Neural progenitor cell (in vitro differentiated cells): ENCODE measurements at regions not wholly inside any gene's neighbourhood (a gene's known extent, or its start where the extent isn't known, plus 50 kb on each side); places are given as distances from the start of the nearest gene placed in this dataset.

Experiments
- DNase-seq: peaks from one replicate; pipeline ENCODE4 v3.0.0-alpha.2; 2016; ENCODE audit warnings: low spot score
- H2AFZ ChIP-seq: fragments of 200-600 bp; sonication (generic); replicated peaks from 2 replicates; pipeline ENCODE4 v1.6.1; 2016; ENCODE audit warnings: antibody characterized with exemption
- H3F3A ChIP-seq: fragments of 200-600 bp; sonication (generic); 2 replicates; pipeline ENCODE4 v1.6.1; 2016; ENCODE audit warnings: antibody characterized with exemption, low read depth
- H3K27ac ChIP-seq: fragments of 200-600 bp; sonication (generic); 2 replicates; pipeline ENCODE4 v1.5.1; 2016; ENCODE audit warnings: mild to moderate bottlenecking
- H3K27me3 ChIP-seq: fragments of 200-600 bp; sonication (generic); 2 replicates; pipeline ENCODE4 v1.6.1; 2016; ENCODE audit warnings: mild to moderate bottlenecking, moderate library complexity
- H3K36me3 ChIP-seq: fragments of 200-600 bp; sonication (generic); 2 replicates; pipeline ENCODE4 v1.5.1; 2016
- H3K4me1 ChIP-seq: fragments of 200-600 bp; sonication (generic); 2 replicates; pipeline ENCODE4 v1.6.1; 2016; ENCODE audit warnings: mixed run types
- H3K4me2 ChIP-seq: fragments of 200-600 bp; sonication (generic); 2 replicates; pipeline ENCODE4 v1.6.1; 2016
- H3K4me3 ChIP-seq: fragments of 200-600 bp; sonication (generic); 2 replicates; pipeline ENCODE4 v1.5.1; 2016
- H3K79me2 ChIP-seq: fragments of 200-600 bp; sonication (generic); 2 replicates; pipeline ENCODE4 v1.6.1; 2016; ENCODE audit warnings: low read depth
- H3K9ac ChIP-seq: fragments of 200-600 bp; sonication (generic); 2 replicates; pipeline ENCODE4 v1.6.1; 2016
- H3K9me3 ChIP-seq: fragments of 200-600 bp; sonication (generic); 2 replicates; pipeline ENCODE4 v1.5.1; 2016; ENCODE audit warnings: low read depth
- H4K20me1 ChIP-seq: fragments of 200-600 bp; sonication (generic); 2 replicates; pipeline ENCODE4 v1.6.1; 2016; ENCODE audit warnings: low read depth
- H3K27ac Mint-ChIP-seq: 3 replicates; pipeline ENCODE4 v1.8.0; 2021; ENCODE audit warnings: mixed read lengths
- H3K27me3 Mint-ChIP-seq: 2 replicates; pipeline ENCODE4 v1.8.0; 2022; ENCODE audit warnings: low read depth, mild to moderate bottlenecking, inconsistent platforms, moderate library complexity, mixed read lengths; ENCODE audit not compliant: insufficient read depth
- H3K36me3 Mint-ChIP-seq: 3 replicates; pipeline ENCODE4 v1.8.0; 2021; ENCODE audit warnings: mixed read lengths
- H3K4me1 Mint-ChIP-seq: 3 replicates; pipeline ENCODE4 v1.8.0; 2021; ENCODE audit warnings: mixed read lengths
- H3K4me3 Mint-ChIP-seq: 3 replicates; pipeline ENCODE4 v1.8.0; 2021; ENCODE audit warnings: mild to moderate bottlenecking, moderate library complexity, mixed read lengths
- H3K9me3 Mint-ChIP-seq: 3 replicates; pipeline ENCODE4 v1.8.0; 2020; ENCODE audit warnings: mixed read lengths
- CTCF ChIP-seq: fragments of 200-600 bp; sonication (generic); IDR thresholded peaks from 2 replicates; pipeline ENCODE4 v1.5.1; 2017; ENCODE audit warnings: antibody characterized with exemption, mild to moderate bottlenecking
- EZH2 ChIP-seq: fragments of 200-600 bp; sonication (generic); IDR thresholded peaks from 2 replicates; pipeline ENCODE4 v1.6.1; 2017; ENCODE audit warnings: antibody characterized with exemption, mild to moderate bottlenecking, moderate library complexity
- EZH2phosphoT487 ChIP-seq: fragments of 200-600 bp; sonication (generic); IDR thresholded peaks from 2 replicates; pipeline ENCODE4 v1.6.1; 2017; ENCODE audit warnings: antibody characterized with exemption

DNA sequence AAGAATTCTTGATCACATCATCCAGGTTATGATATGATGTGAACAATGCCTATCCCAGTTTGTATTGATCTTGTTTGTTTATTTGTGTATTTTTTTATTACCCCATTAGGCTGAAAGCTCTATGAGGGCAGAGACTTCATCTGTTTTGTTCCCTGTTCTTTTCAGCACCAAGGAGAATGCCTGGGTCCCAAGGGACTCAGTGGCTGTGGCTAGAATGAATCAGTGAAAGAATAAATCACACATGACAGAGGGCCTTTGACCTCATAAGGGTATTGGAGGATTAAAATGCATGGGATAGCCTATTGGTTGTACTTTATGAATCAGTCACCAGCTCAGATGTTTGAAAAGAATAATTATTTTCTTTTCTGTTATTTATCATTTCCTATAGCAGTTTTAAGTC lies 292.2 kb downstream of the GAS1 start:
- TF ChIP-seq EZH2 (no peak), EZH2phosphoT487 (no peak)
- H3K9me3 ChIP-seq = no peaks in the 10 kb centered on the region
- no peak overlapping the region for H3K27ac Mint-ChIP-seq
- peaks cover 2% of the 10 kb centered on the region for H3K27me3 Mint-ChIP-seq
- no peaks in the 10 kb centered on the region for H3F3A ChIP-seq
- no peak overlapping the region for H3K4me3 ChIP-seq
- H3K4me3 Mint-ChIP-seq = no peak overlapping the region
- no peak overlapping the region for H3K9ac ChIP-seq
- no peaks in the 10 kb centered on the region for H3K79me2 ChIP-seq
- peaks cover 4% of the 10 kb centered on the region for H3K9me3 Mint-ChIP-seq
- H3K27me3 ChIP-seq = no peaks in the 10 kb centered on the region
- no peaks in the 10 kb centered on the region for H3K36me3 ChIP-seq
- H3K27ac ChIP-seq = no peak overlapping the region
- no peaks in the 10 kb centered on the region for H3K36me3 Mint-ChIP-seq
- H3K4me1 Mint-ChIP-seq = no peaks in the 10 kb centered on the region
- H3K4me1 ChIP-seq = no peaks in the 10 kb centered on the region
- no peaks in the 10 kb centered on the region for H4K20me1 ChIP-seq
- H2AFZ ChIP-seq = no peak overlapping the region
- no peak overlapping the region for H3K4me2 ChIP-seq
- DNase-seq = no peak

DNA sequence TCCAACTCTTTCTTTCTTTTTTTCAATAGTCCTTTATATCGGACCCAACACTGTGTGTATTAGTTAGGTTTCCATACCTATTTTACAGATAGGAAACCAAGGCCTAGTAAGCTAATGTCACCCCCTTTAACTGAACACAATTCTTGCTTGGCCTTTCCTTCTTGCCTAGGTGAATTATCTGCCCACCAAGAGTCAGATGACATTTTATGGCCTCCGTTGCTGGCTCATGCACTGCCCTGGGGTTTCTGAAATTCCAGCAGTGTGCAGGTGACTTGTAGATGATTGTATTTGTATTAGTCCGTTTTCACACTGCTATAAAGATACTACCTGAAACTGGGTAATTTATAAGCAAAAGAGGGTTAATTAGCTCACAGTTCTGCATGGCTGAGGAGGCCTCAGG lies 293.8 kb downstream of the GAS1 start:
- no peak overlapping the region for H2AFZ ChIP-seq
- H3K27me3 Mint-ChIP-seq = no peaks in the 10 kb centered on the region
- H3K27me3 ChIP-seq = no peaks in the 10 kb centered on the region
- no peak overlapping the region for H3K4me3 ChIP-seq
- no peak for DNase-seq
- H3K27ac ChIP-seq = no peak overlapping the region
- H3K9me3 Mint-ChIP-seq = peaks cover 4% of the 10 kb centered on the region
- no peak for TF ChIP-seq CTCF
- TF ChIP-seq EZH2 = no peak
- TF ChIP-seq EZH2phosphoT487 = no peak
- H3K36me3 ChIP-seq = no peaks in the 10 kb centered on the region
- H3K27ac Mint-ChIP-seq = no peak overlapping the region
- H3K9ac ChIP-seq = no peak overlapping the region
- H4K20me1 ChIP-seq = no peaks in the 10 kb centered on the region
- H3K79me2 ChIP-seq = no peaks in the 10 kb centered on the region
- no peaks in the 10 kb centered on the region for H3K4me1 Mint-ChIP-seq
- H3F3A ChIP-seq = no peaks in the 10 kb centered on the region
- no peaks in the 10 kb centered on the region for H3K36me3 Mint-ChIP-seq
- no peaks in the 10 kb centered on the region for H3K4me1 ChIP-seq
- no peak overlapping the region for H3K4me2 ChIP-seq
- H3K4me3 Mint-ChIP-seq = no peak overlapping the region
- no peaks in the 10 kb centered on the region for H3K9me3 ChIP-seq

DNA sequence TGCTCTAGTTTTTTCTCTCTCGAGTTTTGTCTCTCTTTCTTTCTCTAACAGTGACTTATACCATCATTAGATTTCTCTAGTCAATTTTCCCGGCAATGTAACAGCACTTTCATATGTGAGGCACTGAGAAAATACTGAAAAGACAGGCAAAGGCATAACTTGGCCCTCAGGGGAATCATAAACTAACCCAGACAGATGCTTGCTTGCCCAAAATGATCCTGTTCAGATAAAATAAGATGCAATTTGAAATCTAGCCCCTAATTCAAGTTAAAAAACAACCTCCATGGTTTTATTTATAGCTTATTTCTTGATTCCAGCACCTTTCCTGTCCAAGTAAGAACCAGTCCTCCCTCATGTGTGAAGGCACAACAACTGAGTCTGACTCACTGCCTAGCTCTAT lies 294.6 kb downstream of the GAS1 start:
- H3K4me3 ChIP-seq = no peak overlapping the region
- Mint-ChIP-seq H3K27ac (no peak overlapping the region), H3K4me3 (no peak overlapping the region), H3K4me1 (no peaks in the 10 kb centered on the region), H3K36me3 (no peaks in the 10 kb centered on the region), H3K9me3 (peaks cover 4% of the 10 kb centered on the region), H3K27me3 (no peaks in the 10 kb centered on the region)
- no peaks in the 10 kb centered on the region for H3F3A ChIP-seq
- no peaks in the 10 kb centered on the region for H3K9me3 ChIP-seq
- no peak overlapping the region for H3K4me2 ChIP-seq
- DNase-seq = no peak
- H2AFZ ChIP-seq = no peak overlapping the region
- no peaks in the 10 kb centered on the region for H3K36me3 ChIP-seq
- H3K9ac ChIP-seq = no peak overlapping the region
- H4K20me1 ChIP-seq = no peaks in the 10 kb centered on the region
- no peaks in the 10 kb centered on the region for H3K27me3 ChIP-seq
- no peaks in the 10 kb centered on the region for H3K79me2 ChIP-seq
- no peak overlapping the region for H3K27ac ChIP-seq
- TF ChIP-seq EZH2phosphoT487 (no peak), EZH2 (no peak), CTCF (no peak)
- no peaks in the 10 kb centered on the region for H3K4me1 ChIP-seq

GRCh38 chr9:86649913-86650312 lies 295.7 kb upstream of the TUT7 start:
- no peaks in the 10 kb centered on the region for H3K36me3 ChIP-seq
- no peak overlapping the region for H3K27ac ChIP-seq
- TF ChIP-seq EZH2phosphoT487 (no peak), CTCF (no peak), EZH2 (no peak)
- H3K9me3 ChIP-seq = no peaks in the 10 kb centered on the region
- no peaks in the 10 kb centered on the region for H3K27me3 ChIP-seq
- no peak overlapping the region for H3K4me3 ChIP-seq
- H3K27ac Mint-ChIP-seq = no peak overlapping the region
- no peak overlapping the region for H3K9ac ChIP-seq
- H3K4me3 Mint-ChIP-seq = no peak overlapping the region
- H3K9me3 Mint-ChIP-seq = peaks cover 4% of the 10 kb centered on the region
- H3K79me2 ChIP-seq = no peaks in the 10 kb centered on the region
- no peaks in the 10 kb centered on the region for H3K36me3 Mint-ChIP-seq
- H3K4me2 ChIP-seq = no peak overlapping the region
- peaks cover 11% of the 10 kb centered on the region for H3K4me1 Mint-ChIP-seq
- no peak overlapping the region for H2AFZ ChIP-seq
- H3K4me1 ChIP-seq = peaks cover 13% of the 10 kb centered on the region
- H3F3A ChIP-seq = peaks cover 14% of the 10 kb centered on the region
- H3K27me3 Mint-ChIP-seq = no peaks in the 10 kb centered on the region
- DNase-seq = no peak
- no peaks in the 10 kb centered on the region for H4K20me1 ChIP-seq
